ENCODE measurements at regions not wholly inside any gene's neighbourhood (a gene's known extent, or its start where the extent isn't known, plus 50 kb on each side); places are given as distances from the start of the nearest gene placed in this dataset.

DNA sequence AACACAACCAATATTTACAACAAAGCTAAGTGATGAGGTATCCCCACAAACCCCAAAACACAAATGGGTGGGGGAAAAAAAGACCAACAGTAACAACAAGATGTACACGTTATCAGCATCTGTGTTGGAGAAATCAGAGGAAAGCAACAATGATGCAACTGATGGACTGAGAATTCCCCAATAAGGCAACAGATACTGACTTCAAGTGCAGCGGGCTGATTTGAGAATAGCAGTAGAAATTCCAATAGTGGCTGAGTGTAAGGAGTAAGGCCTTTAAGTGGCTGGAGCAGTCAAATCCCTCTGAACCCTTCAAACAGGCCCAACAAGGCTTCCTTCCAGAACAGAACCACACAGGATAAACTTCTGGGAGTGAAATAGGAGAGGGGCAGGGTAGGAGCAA lies 97.6 kb downstream of the TM2D1 start:
- DNase-seq (ENCODE audit: low spot score): no peak

DNA sequence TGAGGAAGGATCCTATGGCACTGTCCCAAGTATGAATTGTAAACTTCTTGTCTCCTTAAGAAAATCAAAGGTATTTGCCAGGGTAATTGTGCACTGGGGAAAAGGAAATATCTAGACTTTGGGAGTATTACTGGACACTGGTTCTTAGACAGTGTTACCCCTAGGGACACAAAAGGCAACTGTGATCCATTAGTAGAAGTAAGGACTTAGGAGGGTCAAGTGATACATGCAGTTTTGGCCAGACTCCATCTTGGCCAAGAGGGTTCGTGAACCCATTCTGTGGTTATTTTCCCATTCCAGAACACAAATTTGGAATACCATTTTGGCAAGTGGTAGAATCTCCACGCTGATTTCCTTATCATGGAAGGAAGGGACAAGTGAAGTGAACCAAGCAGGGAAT lies 98.1 kb downstream of the TM2D1 start:
- DNase-seq (ENCODE audit: low spot score): no peak

DNA sequence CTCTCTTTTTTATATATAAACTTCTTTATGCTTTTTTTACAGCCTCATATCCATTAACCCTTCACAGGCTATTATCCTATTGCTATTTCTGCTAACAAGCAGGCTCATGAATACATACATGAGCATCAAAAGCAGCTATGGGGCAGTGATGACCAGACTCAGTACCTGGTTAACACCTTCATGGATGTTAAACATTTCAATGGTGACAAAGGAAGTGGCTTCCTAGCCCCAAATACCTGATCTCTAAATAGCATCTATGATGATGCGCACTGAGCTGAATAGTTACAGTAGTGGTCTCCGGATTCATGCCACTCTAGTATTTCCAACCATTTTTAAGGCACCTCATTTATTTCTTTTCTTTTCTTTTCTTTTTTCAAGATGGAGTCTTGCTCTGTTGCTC lies 101.1 kb downstream of the TM2D1 start:
- DNase-seq (ENCODE audit: low spot score): no peak

DNA sequence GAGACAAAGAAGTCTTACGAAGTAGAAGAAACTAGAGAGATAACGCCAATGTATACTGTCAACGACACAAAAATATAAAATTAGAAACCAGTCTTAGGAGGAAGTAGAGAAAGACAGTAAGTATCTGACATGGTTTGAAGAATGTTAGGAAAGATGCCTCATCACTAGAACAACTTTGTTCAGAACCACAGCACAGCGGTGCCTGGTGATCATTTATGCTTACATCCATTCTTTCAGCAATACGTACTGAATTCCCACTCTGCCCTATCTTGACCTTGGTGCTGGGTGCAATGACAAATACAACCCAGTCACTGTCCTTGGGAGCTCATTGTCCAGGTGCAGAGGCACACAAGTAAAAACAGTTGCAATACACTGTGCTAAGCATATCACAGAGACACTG lies 104.4 kb downstream of the TM2D1 start:
- no peak for DNase-seq (ENCODE audit: low spot score)

DNA sequence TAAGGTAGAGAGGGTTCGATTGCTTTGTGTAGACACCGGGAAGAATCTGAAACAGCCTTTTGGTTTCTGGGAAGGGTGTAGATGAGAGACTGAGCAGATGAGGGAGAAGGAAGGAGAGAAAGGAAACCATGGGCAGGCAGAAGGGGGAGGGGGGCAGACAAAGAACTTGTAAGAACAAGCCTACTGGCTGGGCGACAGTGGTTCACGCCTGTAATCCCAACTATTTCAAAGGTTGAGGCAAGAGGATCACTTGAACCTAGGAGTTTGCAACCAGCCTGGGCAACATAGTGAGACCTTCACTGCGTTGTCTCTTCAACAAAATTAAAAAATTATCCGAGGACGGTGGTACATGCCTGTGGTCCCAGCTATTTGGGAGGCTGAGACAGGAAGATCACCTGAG lies 106.2 kb downstream of the TM2D1 start:
- no peak for DNase-seq (ENCODE audit: low spot score)

DNA sequence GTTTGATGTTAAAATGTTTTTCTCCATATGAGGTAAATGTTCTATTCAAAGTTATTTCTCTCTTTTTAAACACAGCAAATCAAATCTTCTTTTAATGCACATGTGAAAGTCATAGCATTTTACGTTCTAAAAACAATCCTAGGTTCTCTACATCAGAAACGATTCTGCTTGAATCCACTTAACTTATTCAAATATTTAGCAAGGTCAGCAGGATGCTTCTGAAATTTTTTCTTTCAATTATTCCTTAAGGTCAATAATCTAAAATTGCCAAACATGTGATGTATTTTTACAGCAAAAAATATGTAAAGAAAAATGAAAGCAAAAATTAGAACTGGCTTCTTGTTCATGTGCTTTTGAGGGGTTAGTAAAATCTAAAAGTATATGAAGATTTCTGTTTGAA lies 106.7 kb downstream of the TM2D1 start:
- no peak for DNase-seq (ENCODE audit: low spot score)

DNA sequence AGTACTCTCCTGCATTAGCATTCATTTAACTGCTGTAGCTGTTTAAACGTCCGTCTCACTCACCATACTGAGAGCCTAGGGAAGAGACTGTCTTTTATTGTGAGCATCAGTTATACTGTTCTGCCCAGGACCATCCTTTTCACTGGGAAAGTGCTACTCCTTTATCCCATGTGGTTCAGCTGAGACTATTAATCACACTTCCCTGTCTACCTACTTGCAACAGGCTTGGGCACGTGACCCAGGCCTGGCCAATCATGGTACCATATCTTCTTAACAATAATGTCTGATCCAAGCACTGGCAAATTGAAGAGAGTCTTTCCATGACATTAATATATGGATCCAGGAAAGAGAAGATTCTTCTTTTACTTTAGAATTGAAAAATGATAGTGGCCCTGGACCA lies 108.1 kb downstream of the TM2D1 start:
- no peak for DNase-seq (ENCODE audit: low spot score)

DNA sequence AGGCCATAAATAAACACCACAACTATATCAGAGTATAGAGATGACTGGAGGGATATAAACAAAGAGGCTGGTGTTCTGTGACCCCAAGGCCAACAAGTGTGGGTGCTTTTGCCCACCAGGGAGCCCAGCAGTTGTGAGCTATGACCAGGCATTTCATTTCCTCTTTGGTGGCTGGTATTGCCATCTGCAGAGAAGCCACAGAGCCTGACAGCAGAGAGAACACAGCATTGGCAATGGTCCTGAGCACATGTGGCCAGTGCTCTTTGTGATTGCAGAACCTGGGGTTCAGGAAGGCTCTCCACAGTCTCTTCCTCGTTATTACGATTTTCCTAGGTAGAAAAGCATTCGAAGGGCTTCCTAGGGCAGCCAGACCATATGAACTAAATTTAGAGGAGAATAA lies 112.3 kb downstream of the TM2D1 start:
- DNase-seq (ENCODE audit: low spot score): no peak

DNA sequence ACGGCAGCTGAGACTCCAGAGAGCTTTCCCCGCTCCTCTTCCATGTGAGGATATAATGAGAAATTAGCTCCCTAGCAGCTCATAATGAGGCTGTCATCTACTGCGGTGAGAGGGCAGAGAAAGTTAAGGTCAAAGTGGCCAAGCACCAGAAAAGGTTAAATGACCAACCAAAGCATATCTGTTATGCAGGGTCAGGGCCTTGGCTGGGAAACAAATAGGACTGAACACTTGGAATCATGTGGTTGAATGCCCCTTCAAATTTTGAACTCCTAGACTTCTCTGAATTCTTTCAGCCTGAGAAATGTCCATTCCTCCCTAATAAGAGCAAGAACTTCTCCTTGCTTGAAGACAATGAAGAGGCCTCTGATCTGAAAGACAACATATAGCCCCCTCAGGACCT lies 115.9 kb downstream of the TM2D1 start:
- no peak for DNase-seq (ENCODE audit: low spot score)

DNA sequence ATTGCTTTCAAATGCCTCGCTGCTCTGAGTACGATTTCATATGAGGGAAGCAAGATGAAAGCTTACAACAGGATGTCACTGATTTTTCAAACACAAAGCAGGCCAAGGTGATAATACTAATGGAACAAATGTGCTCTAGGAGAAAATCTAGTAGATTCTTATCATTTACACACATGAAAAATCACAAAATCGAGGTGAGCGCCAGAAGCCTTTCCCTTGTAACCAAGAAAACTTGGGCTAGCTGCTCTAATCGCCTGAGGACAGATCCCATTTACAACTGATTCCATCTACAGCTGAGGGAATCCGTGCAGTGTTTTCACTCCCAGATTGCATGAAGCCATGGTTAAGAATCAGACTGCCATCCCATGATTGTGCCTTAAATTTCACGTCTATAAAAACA lies 117.5 kb downstream of the TM2D1 start:
- DNase-seq (ENCODE audit: low spot score): no peak

DNA sequence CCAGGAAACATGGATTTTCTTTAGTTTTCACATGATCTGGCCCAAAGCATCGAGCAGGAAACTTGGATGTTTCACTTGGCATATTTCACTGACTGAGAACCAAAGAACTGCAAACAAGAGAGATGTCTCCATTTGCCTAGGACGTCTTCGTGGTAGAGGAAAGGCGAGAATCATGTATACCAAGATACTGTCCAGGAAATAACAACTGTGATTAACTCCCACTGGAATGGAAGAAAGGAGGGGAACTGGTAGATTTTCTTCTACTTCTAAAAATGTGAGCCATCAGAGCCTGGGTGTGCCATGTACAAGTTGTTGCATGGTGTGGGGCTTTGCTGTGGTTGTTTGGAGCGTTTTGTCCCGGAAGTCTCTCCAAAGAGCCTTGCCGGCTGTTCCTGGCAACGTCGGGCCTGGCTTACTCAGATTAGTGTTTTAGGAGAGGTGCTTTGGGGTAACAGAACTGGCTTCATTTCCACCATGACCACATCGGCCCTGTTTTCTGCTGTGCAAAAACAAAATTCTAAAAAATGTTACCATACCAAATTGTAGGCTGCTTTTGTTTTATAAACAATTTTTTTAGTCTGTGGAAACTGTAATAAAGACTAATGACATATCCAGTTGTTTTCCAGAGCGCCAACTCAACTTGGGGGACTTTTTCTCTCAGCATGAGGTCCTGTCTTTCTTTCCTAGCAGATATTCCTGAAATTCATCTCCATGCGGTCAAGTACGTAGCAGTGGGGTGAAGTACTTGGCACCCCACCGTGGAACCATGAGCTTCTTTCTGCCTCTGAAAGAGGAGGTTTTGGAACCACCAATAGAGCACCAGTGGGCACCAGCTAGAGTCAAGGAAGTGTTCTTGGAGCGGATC lies 118.3 kb downstream of the TM2D1 start:
- DNase-seq (ENCODE audit: low spot score): no peak

DNA sequence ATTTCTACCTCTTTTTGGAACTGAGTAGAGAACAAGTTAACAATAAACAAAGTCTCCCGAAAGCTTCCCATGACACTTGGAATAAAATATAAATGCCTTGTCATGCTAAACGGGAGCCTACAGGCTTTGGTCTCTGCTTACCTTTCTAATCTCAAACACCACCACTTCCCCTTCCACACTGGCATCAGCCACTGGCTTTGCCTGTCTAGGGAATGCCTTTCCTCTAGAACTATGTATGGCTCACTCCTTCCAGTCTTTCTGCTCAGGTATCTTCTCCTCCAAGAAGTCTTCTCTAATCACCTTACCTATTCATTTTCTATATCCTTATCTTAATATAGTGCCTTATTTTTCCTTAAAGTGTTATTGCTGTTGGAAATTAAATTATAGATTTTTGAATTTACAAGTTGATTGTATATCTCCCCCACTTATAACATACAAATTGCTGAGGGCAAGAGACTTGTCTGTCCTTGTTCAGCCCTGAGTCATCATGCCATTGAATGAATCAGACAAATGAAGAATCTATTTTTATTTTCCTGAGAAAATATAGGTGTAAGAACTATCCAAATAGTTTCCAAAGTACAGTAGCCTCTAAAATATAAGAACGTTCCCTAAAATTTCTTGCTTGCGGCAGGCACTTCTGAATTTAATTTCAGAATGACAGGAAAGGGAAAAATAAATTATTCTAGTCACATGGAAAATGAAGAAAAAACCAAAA lies 119.2 kb downstream of the TM2D1 start:
- DNase-seq (ENCODE audit: low spot score): no peak

DNA sequence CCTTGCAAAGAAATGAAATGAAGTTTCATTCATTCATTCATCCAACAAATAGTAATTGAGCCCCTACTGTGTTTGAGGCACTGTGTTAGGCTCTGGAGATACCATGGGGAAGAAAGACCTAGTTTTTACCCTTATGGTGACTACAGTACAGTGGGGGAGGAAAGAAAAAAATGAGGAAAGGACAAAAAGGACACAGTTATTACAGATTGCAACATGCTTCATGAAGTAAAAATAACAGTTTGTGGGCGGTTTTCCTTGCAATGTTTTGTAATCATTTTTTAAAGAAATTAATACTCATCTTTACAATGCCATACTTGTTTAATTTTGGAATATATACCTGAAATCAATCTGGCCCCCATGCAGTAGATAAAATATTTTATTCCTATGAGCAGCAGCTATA lies 120.3 kb downstream of the TM2D1 start:
- DNase-seq (ENCODE audit: low spot score): no peak

DNA sequence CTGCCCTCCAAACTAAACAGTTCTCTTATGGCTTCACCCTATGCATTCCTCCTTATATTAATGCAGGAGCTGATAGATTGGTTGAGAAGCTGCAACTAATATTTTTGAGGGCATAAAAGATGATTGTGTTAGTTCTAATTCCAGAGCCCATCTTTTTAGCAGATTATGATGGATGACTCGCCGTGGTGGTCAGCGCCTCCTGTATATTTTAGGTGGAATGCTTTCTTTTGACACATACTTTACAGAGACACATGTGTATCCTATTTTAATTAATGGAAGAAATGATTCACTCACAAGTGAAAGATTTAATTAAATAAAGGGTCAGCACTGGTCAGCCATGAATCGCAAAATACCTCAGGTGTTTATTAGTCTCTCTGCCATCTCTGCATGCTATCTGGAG lies 120.7 kb downstream of the TM2D1 start:
- no peak for DNase-seq (ENCODE audit: low spot score)

DNA sequence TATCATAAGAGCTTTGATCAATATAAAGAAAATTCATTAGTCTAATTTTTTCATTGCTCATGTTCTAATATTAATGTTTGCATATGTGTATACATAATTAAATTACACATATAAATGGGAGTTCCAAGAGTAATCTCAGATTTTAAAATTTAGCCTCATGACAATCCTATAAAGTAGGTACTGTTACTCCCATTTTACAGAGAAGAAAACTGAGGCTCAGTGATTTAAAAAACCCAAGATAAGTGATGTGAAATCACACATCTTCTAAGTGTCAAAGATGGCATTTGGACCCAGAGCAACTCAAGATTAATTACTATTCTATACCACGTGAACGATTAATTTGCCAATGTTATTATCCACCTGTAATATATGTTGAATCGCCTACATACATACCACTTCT lies 122.3 kb downstream of the TM2D1 start:
- no peak for DNase-seq (ENCODE audit: low spot score)

DNA sequence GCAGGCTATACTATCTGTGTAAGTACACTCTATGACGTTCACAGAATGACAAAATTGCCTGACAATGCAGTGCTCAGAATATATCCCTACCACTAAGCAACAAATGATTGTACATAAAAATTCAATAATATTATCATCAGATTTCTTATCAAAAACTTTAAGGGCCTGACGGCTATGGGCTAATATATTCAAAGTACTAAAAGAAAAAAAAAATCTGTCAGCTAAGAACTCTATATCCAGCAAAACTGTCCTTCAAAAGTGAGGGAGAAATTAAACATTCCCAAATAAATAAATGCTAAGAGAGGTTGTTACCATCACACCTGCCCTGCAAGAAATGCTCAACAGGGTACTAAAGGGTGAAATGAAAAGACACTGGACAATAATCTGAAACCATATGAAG lies 127.3 kb downstream of the TM2D1 start:
- no peak for DNase-seq (ENCODE audit: low spot score)

DNA sequence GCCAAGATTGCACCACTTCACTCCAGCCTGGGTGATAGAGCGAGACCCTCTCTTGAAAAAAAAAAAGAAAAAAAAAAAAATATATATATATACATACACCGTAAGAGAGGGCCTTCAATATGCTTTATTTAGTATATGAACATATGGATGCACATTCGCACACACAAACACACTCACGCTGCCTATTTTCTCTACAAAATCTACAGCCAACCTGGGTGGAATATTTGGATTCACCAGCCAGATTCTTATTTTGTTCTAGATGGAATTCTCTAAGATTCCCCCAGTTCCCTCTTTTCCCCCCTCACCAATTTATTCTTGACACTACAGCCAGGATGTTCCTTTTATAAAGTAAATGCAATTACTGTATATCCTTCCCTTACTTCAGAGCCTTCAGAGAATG lies 131.6 kb downstream of the TM2D1 start:
- no peak for DNase-seq (ENCODE audit: low spot score)

DNA sequence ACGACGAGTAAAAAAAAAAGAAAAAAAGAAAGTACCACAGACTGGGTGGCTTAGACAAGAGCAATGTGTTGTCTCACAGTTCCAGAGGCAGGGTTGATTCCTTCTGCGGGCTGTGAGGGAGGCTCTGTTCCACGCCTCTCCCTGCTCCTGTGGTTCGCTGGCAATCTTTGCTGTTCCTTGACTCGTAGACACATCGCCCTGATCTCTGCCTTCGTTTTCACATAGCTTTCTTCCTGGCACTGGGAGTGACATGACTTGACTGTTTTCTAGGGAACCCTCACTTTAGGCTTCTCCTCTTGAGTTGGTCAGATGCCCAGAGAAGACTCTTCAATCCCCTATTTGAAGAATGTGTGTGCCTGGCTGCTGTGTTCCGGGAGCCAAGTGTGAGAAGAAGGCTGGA lies 133.6 kb downstream of the TM2D1 start:
- no peak for DNase-seq (ENCODE audit: low spot score)

DNA sequence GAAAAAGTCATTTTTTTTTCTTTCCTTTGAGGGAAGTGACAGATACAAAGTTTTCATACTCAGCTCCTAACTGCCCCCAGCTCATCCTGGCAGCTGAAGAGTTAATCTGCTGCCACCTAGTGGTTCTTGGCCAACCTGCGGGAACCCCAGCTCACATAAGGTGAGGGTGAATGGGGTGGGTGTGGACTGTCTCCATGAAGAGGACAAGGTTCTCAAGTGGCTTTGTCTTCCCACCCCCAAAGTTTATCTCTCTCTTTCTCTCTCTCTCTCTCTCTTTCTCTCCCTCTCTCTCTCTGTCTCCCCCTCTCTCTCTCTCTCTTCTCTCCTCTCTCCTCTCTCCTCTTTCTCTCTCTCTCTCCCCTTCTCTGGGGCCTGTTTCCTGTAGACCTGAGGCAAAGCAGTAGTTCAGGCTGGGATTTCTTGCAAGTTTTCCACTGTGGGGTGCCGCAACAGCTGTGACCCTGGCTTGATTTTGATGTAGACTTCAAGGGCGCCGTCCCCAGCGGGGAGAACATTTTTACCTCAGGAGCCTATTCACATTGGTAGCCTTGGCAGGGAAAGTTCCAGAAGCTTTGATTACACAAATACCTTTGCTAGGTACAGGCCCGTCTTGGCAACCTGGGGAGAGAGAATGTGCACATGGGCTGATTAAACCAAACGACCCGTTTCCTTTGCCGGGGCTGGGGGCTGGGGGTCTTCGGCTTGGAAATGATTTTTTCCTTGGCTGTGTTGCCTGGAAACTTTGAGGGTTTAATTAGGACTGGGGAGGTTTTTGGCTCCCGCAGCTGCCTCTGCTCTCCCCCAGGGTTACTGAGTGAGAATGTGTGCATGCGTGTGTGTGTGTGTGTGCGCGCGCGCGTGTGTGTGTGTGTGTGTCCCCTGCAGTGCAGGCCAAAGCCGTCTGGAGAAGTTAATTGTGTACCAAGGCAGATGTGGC lies 135.9 kb downstream of the TM2D1 start:
- DNase-seq (ENCODE audit: low spot score): peak; percentile 47

DNA sequence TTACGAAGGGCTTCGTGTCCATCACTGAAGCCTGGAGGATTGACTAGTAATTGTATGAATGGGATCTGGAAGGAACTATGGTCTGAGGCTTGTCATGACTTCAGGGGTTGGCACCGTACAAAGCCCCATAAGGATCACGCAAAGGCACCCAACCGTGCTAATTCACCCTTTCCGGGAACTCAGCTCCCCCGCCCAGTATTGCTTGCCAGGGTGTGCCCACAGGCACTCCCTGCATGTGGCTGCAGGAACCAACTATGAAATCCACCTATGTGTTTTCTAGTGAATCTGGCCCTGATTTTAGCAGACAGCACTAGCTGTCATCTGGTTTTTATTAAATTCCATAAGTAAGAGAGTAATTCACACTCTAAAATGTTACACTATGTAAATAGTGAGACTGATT lies 139.2 kb downstream of the TM2D1 start:
- no peak for DNase-seq (ENCODE audit: low spot score)

DNA sequence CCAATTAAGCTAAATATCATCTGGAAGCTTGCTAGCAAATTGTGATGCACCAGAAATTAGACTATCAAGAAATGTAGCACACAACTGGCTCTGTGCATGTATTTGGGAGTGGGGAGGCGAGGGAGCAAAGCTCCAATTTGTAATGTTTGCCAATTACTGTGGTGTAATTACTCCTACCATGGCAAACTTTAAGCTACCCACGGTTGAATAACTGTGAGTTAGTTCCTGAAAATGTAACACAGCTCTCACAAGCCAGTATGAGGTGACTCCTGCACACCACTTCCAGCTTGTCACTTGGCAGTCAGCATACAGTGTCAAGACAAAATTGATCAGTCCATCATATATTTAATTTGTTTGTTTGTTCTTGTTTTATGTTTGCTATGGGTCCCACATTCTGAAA lies 141.2 kb downstream of the TM2D1 start:
- DNase-seq (ENCODE audit: low spot score): no peak

DNA sequence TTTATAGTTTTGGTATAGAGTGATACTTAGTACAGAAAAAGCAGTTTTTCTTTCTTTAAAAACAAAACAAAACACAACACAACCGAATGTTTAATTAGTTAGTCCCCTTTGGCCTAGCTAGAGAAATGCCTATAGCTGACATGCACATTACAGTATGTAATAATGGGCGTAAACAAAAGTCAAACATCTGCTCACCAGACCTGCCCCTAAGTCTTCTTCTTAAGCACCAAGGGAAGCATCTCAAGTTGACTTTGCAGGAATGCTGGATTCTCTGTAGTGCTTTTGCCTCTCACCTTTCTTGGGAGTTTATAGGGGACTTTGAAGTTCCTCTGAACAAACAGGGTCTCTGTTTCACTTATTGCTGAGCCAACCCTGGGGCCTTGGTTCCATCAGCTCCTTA lies 143.7 kb downstream of the TM2D1 start:
- no peak for DNase-seq (ENCODE audit: low spot score)

DNA sequence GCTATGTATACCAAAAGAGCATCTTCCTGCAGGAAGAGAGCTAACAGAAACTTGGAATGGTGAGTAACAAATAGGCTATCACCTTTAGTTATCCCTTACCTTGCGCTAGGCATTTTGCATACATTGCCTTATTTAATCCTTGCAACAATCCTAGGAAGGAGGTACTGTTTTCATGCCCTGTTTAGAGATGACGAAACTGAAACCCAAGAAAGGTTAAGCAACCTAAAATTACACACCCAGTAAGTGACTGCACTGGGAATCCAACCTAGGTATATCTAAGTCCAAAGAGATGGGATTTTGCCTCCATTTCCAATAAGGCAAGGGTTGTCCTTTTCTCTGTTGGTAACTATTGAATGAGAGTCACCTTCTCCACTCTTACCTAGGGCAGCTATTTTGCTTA lies 144.5 kb downstream of the TM2D1 start:
- DNase-seq (ENCODE audit: low spot score): no peak

Data from HuH-7.5 (cell line).